ENCODE measurements at regions not wholly inside any gene's neighbourhood (a gene's known extent, or its start where the extent isn't known, plus 50 kb on each side); places are given as distances from the start of the nearest gene placed in this dataset.

DNA sequence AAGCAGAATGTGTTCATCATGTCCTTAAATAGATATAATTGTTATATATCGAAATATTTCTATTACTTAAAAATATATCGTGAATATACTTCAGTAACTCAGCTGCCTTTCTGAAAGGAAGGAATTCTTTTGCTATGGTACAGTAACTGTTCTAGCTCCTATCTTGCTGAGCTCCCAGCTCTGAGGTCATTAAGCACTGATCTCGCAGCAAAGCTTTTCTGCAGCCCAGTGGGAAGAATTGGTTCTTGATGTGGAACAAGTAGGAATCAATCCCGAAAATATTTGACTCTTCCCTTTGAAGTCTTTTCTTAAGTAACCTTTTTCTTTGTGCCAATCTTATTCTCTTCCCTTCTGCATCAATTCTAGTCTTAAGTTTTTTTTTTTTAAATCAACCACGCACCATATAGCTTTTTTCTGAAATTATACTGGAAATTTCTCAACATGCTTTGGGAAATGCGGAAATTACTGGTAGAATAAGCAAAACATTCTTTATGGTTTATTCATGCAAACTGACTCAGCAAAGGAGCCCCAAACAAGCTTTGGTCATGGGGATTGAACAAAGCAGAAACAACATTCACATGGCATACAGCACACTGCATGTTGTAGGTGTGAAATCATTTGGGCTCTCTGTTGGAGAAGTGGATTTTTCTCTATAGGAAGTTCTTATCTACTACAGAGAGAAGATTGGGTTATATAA lies 428.9 kb upstream of the GNPDA2 start:
- Mint-ChIP-seq H3K27me3 (ENCODE audit: insufficient read depth) (no peaks in the 10 kb centered on the region), H3K4me3 (no peak overlapping the region), H3K4me1 (no peaks in the 10 kb centered on the region), H3K9me3 (no peaks in the 10 kb centered on the region), H3K27ac (no peak overlapping the region), H3K36me3 (ENCODE audit: low read depth) (no peaks in the 10 kb centered on the region)
- H3K4me1 ChIP-seq (ENCODE audit: control insufficient read depth, insufficient read depth, low read length): no peaks in the 10 kb centered on the region
- TF ChIP-seq, protein P1, sequence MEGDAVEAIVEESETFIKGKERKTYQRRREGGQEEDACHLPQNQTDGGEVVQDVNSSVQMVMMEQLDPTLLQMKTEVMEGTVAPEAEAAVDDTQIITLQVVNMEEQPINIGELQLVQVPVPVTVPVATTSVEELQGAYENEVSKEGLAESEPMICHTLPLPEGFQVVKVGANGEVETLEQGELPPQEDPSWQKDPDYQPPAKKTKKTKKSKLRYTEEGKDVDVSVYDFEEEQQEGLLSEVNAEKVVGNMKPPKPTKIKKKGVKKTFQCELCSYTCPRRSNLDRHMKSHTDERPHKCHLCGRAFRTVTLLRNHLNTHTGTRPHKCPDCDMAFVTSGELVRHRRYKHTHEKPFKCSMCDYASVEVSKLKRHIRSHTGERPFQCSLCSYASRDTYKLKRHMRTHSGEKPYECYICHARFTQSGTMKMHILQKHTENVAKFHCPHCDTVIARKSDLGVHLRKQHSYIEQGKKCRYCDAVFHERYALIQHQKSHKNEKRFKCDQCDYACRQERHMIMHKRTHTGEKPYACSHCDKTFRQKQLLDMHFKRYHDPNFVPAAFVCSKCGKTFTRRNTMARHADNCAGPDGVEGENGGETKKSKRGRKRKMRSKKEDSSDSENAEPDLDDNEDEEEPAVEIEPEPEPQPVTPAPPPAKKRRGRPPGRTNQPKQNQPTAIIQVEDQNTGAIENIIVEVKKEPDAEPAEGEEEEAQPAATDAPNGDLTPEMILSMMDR (conservative IDR thresholded peaks at IDR 0.05): no peak
- H3K36me3 ChIP-seq (ENCODE audit: control insufficient read depth, insufficient read depth, low read length): no peaks in the 10 kb centered on the region
- no peaks in the 10 kb centered on the region for H3K9me3 ChIP-seq (ENCODE audit: control insufficient read depth, low read length)
- H3K27ac ChIP-seq (ENCODE audit: low read depth, low read length): no peak overlapping the region
- DNase-seq: no peak
- WGBS, 2 experiments (ENCODE audit: insufficient coverage in 1 of 2, insufficient read length in 1 of 2): 91% methylated on average over 6 of the region's 6 CpGs; no CpG with 5 or more reads in 1 of the 2 experiments
- no peak overlapping the region for H3K4me3 ChIP-seq (ENCODE audit: low read length)
- no peaks in the 10 kb centered on the region for H3K27me3 ChIP-seq (ENCODE audit: control insufficient read depth, insufficient read depth, low read length, poor library complexity, severe bottlenecking)
- no peak overlapping the region for H3K9ac ChIP-seq (ENCODE audit: extremely low read depth, low read length, poor library complexity, severe bottlenecking)

DNA sequence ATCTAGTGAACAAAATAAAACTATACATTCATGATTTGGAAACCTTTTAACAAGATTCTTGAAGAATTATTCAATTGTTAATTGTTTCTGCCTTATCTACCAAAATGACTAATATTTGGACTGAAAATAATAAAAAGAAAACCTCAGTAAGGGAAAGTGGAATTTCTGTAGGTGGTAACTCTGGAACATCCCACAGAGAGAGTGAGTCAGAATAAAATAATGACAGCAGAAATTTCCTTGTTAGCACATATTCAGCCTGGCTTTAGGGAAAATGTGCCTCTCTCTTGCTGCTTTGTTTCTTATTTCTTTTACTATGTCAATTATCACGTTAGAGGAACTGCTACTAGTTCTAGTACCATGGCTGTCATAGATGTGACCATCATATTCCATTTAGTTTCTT lies 421.5 kb upstream of the GNPDA2 start:
- Histone ChIP-seq H3K27me3 (ENCODE audit: control insufficient read depth, insufficient read depth, low read length, poor library complexity, severe bottlenecking) (no peaks in the 10 kb centered on the region), H3K36me3 (ENCODE audit: control insufficient read depth, insufficient read depth, low read length) (no peaks in the 10 kb centered on the region), H3K4me1 (ENCODE audit: control insufficient read depth, insufficient read depth, low read length) (no peaks in the 10 kb centered on the region), H3K4me3 (ENCODE audit: low read length) (no peak overlapping the region), H3K9ac (ENCODE audit: extremely low read depth, low read length, poor library complexity, severe bottlenecking) (no peak overlapping the region), H3K9me3 (ENCODE audit: control insufficient read depth, low read length) (no peaks in the 10 kb centered on the region), H3K27ac (ENCODE audit: low read depth, low read length) (no peak overlapping the region)
- Mint-ChIP-seq H3K27ac (no peak overlapping the region), H3K4me1 (no peaks in the 10 kb centered on the region), H3K9me3 (no peaks in the 10 kb centered on the region), H3K4me3 (no peak overlapping the region), H3K27me3 (ENCODE audit: insufficient read depth) (peaks cover 3% of the 10 kb centered on the region), H3K36me3 (ENCODE audit: low read depth) (no peaks in the 10 kb centered on the region)
- TF ChIP-seq, protein P1 (conservative IDR thresholded peaks at IDR 0.05): no peak
- DNase-seq: no peak
- 88% methylated on average over 1 of the region's 1 CpG; no CpG with 5 or more reads in 1 of the 2 experiments for whole genome bisulfite sequencing, 2 experiments (ENCODE audit: insufficient coverage in 1 of 2, insufficient read length in 1 of 2)

DNA sequence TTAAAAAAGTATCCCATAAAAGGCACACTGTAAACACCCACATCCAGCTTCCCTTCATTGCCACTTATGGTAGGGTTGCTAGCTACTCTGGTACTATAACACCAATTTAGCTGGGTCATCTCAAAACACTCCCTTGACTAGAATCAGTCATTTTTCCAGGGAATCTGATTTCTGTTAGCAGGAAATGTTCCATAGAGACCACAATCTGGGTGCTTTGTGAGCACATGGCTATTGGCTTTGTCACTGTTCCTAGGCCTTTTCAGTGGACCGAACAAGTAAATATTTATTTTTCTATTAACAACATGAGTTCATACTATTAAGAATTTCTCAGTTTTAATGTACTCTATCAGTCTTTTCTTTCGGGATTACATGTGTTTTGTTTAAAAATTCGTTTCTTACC lies 404.7 kb upstream of the GNPDA2 start:
- H3K36me3 ChIP-seq (ENCODE audit: control insufficient read depth, insufficient read depth, low read length): no peaks in the 10 kb centered on the region
- no peaks in the 10 kb centered on the region for H3K4me1 ChIP-seq (ENCODE audit: control insufficient read depth, insufficient read depth, low read length)
- DNase-seq: no peak
- no peaks in the 10 kb centered on the region for H3K36me3 Mint-ChIP-seq (ENCODE audit: low read depth)
- H3K9me3 ChIP-seq (ENCODE audit: control insufficient read depth, low read length): no peaks in the 10 kb centered on the region
- WGBS, 2 experiments (ENCODE audit: insufficient coverage in 1 of 2, insufficient read length in 1 of 2): 95% methylated on average over 3 of the region's 3 CpGs; no CpG with 5 or more reads in 1 of the 2 experiments
- H3K9me3 Mint-ChIP-seq: peaks cover 6% of the 10 kb centered on the region
- H3K9ac ChIP-seq (ENCODE audit: extremely low read depth, low read length, poor library complexity, severe bottlenecking): no peak overlapping the region
- H3K4me3 ChIP-seq (ENCODE audit: low read length): no peak overlapping the region
- H3K27ac Mint-ChIP-seq: no peak overlapping the region
- no peak overlapping the region for H3K27ac ChIP-seq (ENCODE audit: low read depth, low read length)
- H3K27me3 Mint-ChIP-seq (ENCODE audit: insufficient read depth): no peaks in the 10 kb centered on the region
- TF ChIP-seq, protein P1 (conservative IDR thresholded peaks at IDR 0.05): no peak
- H3K4me3 Mint-ChIP-seq: no peak overlapping the region
- no peaks in the 10 kb centered on the region for H3K4me1 Mint-ChIP-seq
- no peaks in the 10 kb centered on the region for H3K27me3 ChIP-seq (ENCODE audit: control insufficient read depth, insufficient read depth, low read length, poor library complexity, severe bottlenecking)

Measured in endodermal cell (in vitro differentiated cells).